Naive thymus-derived CD4-positive, alpha-beta T cell (primary cell): ENCODE measurements at regions not wholly inside any gene's neighbourhood (a gene's known extent, or its start where the extent isn't known, plus 50 kb on each side); places are given as distances from the start of the nearest gene placed in this dataset.
"Not testable (repeated sequence)": the region's sequence is repeated elsewhere in the genome, so short reads cannot be mapped to it uniquely, and the experiment has no call there.

ENCODE experiments used
- ATAC-seq: fragments of 150-1000 bp; cut with Tn5 transposase; 2 replicates; pipeline ENCODE4 v1.10.0; 2021; ENCODE audit warnings: mild to moderate bottlenecking, moderate library complexity
- CTCF ChIA-PET: fragments of 350-600 bp; sonication (Branson Sonifier 250); formaldehyde crosslinking; loops from one replicate; lab custom pipeline; 2021; ENCODE audit warnings: antibody characterized with exemption; lab: Charles Lee
- POLR2A ChIA-PET: fragments of 350-600 bp; sonication (Branson Sonifier 250); formaldehyde crosslinking; loops from one replicate; lab custom pipeline; 2021; ENCODE audit warnings: antibody characterized with exemption, inconsistent platforms; lab: Charles Lee
- DNase-seq, 9 donors: peaks; one replicate each; pipeline versions ENCODE4 v3.0.0 to v3.0.0-alpha.2; 2020 to 2022; ENCODE audit warnings: mixed read lengths in 1 of 9
- H3K27ac ChIP-seq: one replicate; pipeline ENCODE4 v1.7.0; 2013; ENCODE audit warnings: mild to moderate bottlenecking, low read depth, low read length, moderate library complexity
- H3K27me3 ChIP-seq, 2 donors: one replicate each; pipeline ENCODE4 v1.7.0; 2013; ENCODE audit warnings: low read length in 2 of 2, mild to moderate bottlenecking in 2 of 2, moderate library complexity in 2 of 2; ENCODE audit not compliant: control insufficient read depth in 2 of 2, insufficient read depth in 2 of 2
- H3K36me3 ChIP-seq, 3 experiments: 1 replicate in 2 of 3; 2 replicates in 1 of 3; pipeline ENCODE4 v1.7.0; 2013; ENCODE audit warnings: low read length in 3 of 3, mild to moderate bottlenecking in 3 of 3, moderate library complexity in 1 of 3; ENCODE audit not compliant: insufficient read depth in 3 of 3, control insufficient read depth in 2 of 3
- H3K4me1 ChIP-seq, 2 donors: one replicate each; pipeline ENCODE4 v1.7.0; 2013; ENCODE audit warnings: low read length in 2 of 2, mild to moderate bottlenecking in 2 of 2, moderate library complexity in 1 of 2; ENCODE audit not compliant: control insufficient read depth in 2 of 2, insufficient read depth in 2 of 2
- H3K4me3 ChIP-seq: 2 replicates; pipeline ENCODE4 v1.7.0; 2013; ENCODE audit warnings: mild to moderate bottlenecking, low read length
- H3K9me3 ChIP-seq, 3 experiments: 1 replicate in 2 of 3; 2 replicates in 1 of 3; pipeline ENCODE4 v1.7.0; 2013; ENCODE audit warnings: low read length in 3 of 3; ENCODE audit not compliant: control insufficient read depth in 2 of 3
- H3K27ac Mint-ChIP-seq, 9 donors: one replicate each; pipeline ENCODE4 v1.8.0; 2020 to 2022; ENCODE audit warnings: mixed read lengths in 9 of 9, mild to moderate bottlenecking in 8 of 9, moderate library complexity in 5 of 9, inconsistent platforms in 2 of 9
- H3K27me3 Mint-ChIP-seq, 5 donors: one replicate each; pipeline ENCODE4 v1.8.0; 2021 to 2022; ENCODE audit warnings: mixed read lengths in 5 of 5, mild to moderate bottlenecking in 1 of 5
- H3K36me3 Mint-ChIP-seq, 5 donors: one replicate each; pipeline ENCODE4 v1.8.0; 2020 to 2022; ENCODE audit warnings: mixed read lengths in 5 of 5, mild to moderate bottlenecking in 3 of 5, inconsistent platforms in 1 of 5
- H3K4me1 Mint-ChIP-seq, 7 donors: one replicate each; pipeline ENCODE4 v1.8.0; 2020 to 2022; ENCODE audit warnings: mixed read lengths in 7 of 7, mild to moderate bottlenecking in 3 of 7, inconsistent platforms in 1 of 7
- H3K4me3 Mint-ChIP-seq, 10 donors: one replicate each; pipeline ENCODE4 v1.8.0; 2020 to 2022; ENCODE audit warnings: mild to moderate bottlenecking in 10 of 10, mixed read lengths in 10 of 10, moderate library complexity in 6 of 10, inconsistent platforms in 2 of 10
- H3K9me3 Mint-ChIP-seq, 11 donors: one replicate each; pipeline ENCODE4 v1.8.0; 2020 to 2022; ENCODE audit warnings: mixed read lengths in 11 of 11, mild to moderate bottlenecking in 4 of 11, inconsistent platforms in 1 of 11, moderate library complexity in 1 of 11
- intact Hi-C, 2 donors: fragments of 100-400 bp; cut with micrococcal nuclease; formaldehyde crosslinking; loops; one replicate each; pipeline ENCODE4 v1.15.1; 2023

- no peak overlapping the region for H3K27ac Mint-ChIP-seq
- ChIA-PET CTCF (no interaction called here), POLR2A (no interaction called here)
These were observed 817.6 kb upstream of the CITED2 start for GRCh38 chr6:140192018-140192417.

GRCh38 chr6:140189263-140189662 lies 814.8 kb upstream of the CITED2 start:
- H3K27ac ChIP-seq, H3K36me3 ChIP-seq, H3K4me1 Mint-ChIP-seq, H3K4me3 Mint-ChIP-seq, POLR2A ChIA-PET, H3K27ac Mint-ChIP-seq, H3K4me1 ChIP-seq, H3K4me3 ChIP-seq, H3K27me3 ChIP-seq, H3K27me3 Mint-ChIP-seq, H3K36me3 Mint-ChIP-seq, ATAC-seq, DNase-seq, CTCF ChIA-PET, H3K9me3 ChIP-seq, intact Hi-C loops: not testable (repeated sequence)
- H3K9me3 Mint-ChIP-seq: peaks cover 0 to 64% (median 13%) of the 10 kb centered on the region in 11 donors

More at GRCh38 chr6:140192018-140192417, 817.6 kb upstream of the CITED2 start:
- Histone ChIP-seq H3K27me3 (no peaks in the 10 kb centered on the region), H3K27ac (no peak overlapping the region), H3K4me3 (no peak overlapping the region), H3K4me1 (no peaks in the 10 kb centered on the region), H3K9me3 (peaks cover 0 to 5% (median 0%) of the 10 kb centered on the region in 3 experiments), H3K36me3 (no peaks in the 10 kb centered on the region)
- H3K9me3 Mint-ChIP-seq: peaks cover 0 to 62% (median 18%) of the 10 kb centered on the region in 11 donors
- H3K4me1 Mint-ChIP-seq: no peaks in the 10 kb centered on the region
- H3K36me3 Mint-ChIP-seq: no peaks in the 10 kb centered on the region
- intact Hi-C loops: no loop called here
- ATAC-seq (no peak), DNase-seq (no peak)
- peaks cover 0 to 16% (median 12%) of the 10 kb centered on the region in 5 donors for H3K27me3 Mint-ChIP-seq
- no peak overlapping the region for H3K4me3 Mint-ChIP-seq

- intact Hi-C loops: no loop called here
- Histone ChIP-seq H3K36me3 (no peaks in the 10 kb centered on the region), H3K4me3 (no peak overlapping the region), H3K27ac (no peak overlapping the region), H3K9me3 (no peaks in the 10 kb centered on the region), H3K27me3 (no peaks in the 10 kb centered on the region), H3K4me1 (no peaks in the 10 kb centered on the region)
- DNase-seq: no peak
- ChIA-PET CTCF (no interaction called here), POLR2A (no interaction called here)
- peaks cover 0 to 41% (median 10%) of the 10 kb centered on the region in 11 donors for H3K9me3 Mint-ChIP-seq
- peaks cover 0 to 14% (median 0%) of the 10 kb centered on the region in 5 donors for H3K27me3 Mint-ChIP-seq
- ATAC-seq: no peak
- no peak overlapping the region for H3K4me3 Mint-ChIP-seq
- H3K36me3 Mint-ChIP-seq: no peaks in the 10 kb centered on the region
- no peak overlapping the region for H3K27ac Mint-ChIP-seq
- no peaks in the 10 kb centered on the region for H3K4me1 Mint-ChIP-seq
These were observed 811.5 kb upstream of the CITED2 start for GRCh38 chr6:140185991-140186390.

GRCh38 chr6:140183881-140184280 lies 809.4 kb upstream of the CITED2 start:
- no peaks in the 10 kb centered on the region for H3K36me3 Mint-ChIP-seq

GRCh38 chr6:140182821-140183220 lies 808.4 kb upstream of the CITED2 start:
- Mint-ChIP-seq H3K4me1 (no peaks in the 10 kb centered on the region), H3K9me3 (peaks cover 0 to 14% (median 5%) of the 10 kb centered on the region in 11 donors), H3K27me3 (peaks cover 0 to 14% (median 0%) of the 10 kb centered on the region in 5 donors), H3K4me3 (no peak overlapping the region), H3K27ac (no peak overlapping the region), H3K36me3 (no peaks in the 10 kb centered on the region)
- Histone ChIP-seq H3K27ac (no peak overlapping the region), H3K9me3 (no peaks in the 10 kb centered on the region), H3K4me3 (no peak overlapping the region), H3K4me1 (no peaks in the 10 kb centered on the region), H3K27me3 (no peaks in the 10 kb centered on the region), H3K36me3 (no peaks in the 10 kb centered on the region)
- ChIA-PET CTCF (no interaction called here), POLR2A (no interaction called here)
- no peak for ATAC-seq
- intact Hi-C loops: no loop called here
- no peak for DNase-seq

More at GRCh38 chr6:140183881-140184280, 809.4 kb upstream of the CITED2 start:
- Histone ChIP-seq H3K4me3 (no peak overlapping the region), H3K4me1 (no peaks in the 10 kb centered on the region), H3K27me3 (no peaks in the 10 kb centered on the region), H3K9me3 (no peaks in the 10 kb centered on the region), H3K27ac (no peak overlapping the region), H3K36me3 (no peaks in the 10 kb centered on the region)
- peaks cover 0 to 14% (median 0%) of the 10 kb centered on the region in 5 donors for H3K27me3 Mint-ChIP-seq
- peaks cover 0 to 25% (median 5%) of the 10 kb centered on the region in 11 donors for H3K9me3 Mint-ChIP-seq
- ChIA-PET CTCF (no interaction called here), POLR2A (interaction anchor here (0.6 kb wide), 1 partner anchor 10 kb away, joined by 4 read pairs; no protein-coding TSS in a partner anchor)
- intact Hi-C loops: no loop called here
- H3K27ac Mint-ChIP-seq: no peak overlapping the region
- ATAC-seq: no peak
- no peaks in the 10 kb centered on the region for H3K4me1 Mint-ChIP-seq
- DNase-seq: no peak
- H3K4me3 Mint-ChIP-seq: no peak overlapping the region

GRCh38 chr6:140181876-140182275 lies 807.4 kb upstream of the CITED2 start:
- intact Hi-C loops: no loop called here
- no peak overlapping the region for H3K4me3 Mint-ChIP-seq
- no peak overlapping the region for H3K4me3 ChIP-seq
- DNase-seq (no peak), ATAC-seq (no peak)
- ChIA-PET CTCF (no interaction called here), POLR2A (no interaction called here)
- no peaks in the 10 kb centered on the region for H3K9me3 ChIP-seq
- H3K27ac Mint-ChIP-seq: no peak overlapping the region
- H3K36me3 ChIP-seq: no peaks in the 10 kb centered on the region
- H3K9me3 Mint-ChIP-seq: peaks cover 0 to 5% (median 0%) of the 10 kb centered on the region in 11 donors
- H3K27ac ChIP-seq: no peak overlapping the region
- H3K4me1 Mint-ChIP-seq: no peaks in the 10 kb centered on the region
- H3K27me3 Mint-ChIP-seq: peaks cover 0 to 14% (median 0%) of the 10 kb centered on the region in 5 donors
- H3K27me3 ChIP-seq: no peaks in the 10 kb centered on the region
- no peaks in the 10 kb centered on the region for H3K36me3 Mint-ChIP-seq
- H3K4me1 ChIP-seq: no peaks in the 10 kb centered on the region

GRCh38 chr6:140180306-140180705 lies 805.9 kb upstream of the CITED2 start:
- H3K27me3 ChIP-seq: no peaks in the 10 kb centered on the region
- H3K4me3 Mint-ChIP-seq: no peak overlapping the region
- POLR2A ChIA-PET: no interaction called here
- ATAC-seq: no peak
- H3K4me1 ChIP-seq: no peaks in the 10 kb centered on the region
- H3K36me3 Mint-ChIP-seq: no peaks in the 10 kb centered on the region
- DNase-seq: no peak
- H3K4me1 Mint-ChIP-seq: no peaks in the 10 kb centered on the region
- intact Hi-C loops: no loop called here
- H3K4me3 ChIP-seq: no peak overlapping the region
- H3K27ac ChIP-seq: no peak overlapping the region
- H3K9me3 Mint-ChIP-seq: no peaks in the 10 kb centered on the region
- no peak overlapping the region for H3K27ac Mint-ChIP-seq
- no peaks in the 10 kb centered on the region for H3K36me3 ChIP-seq
- peaks cover 0 to 9% (median 0%) of the 10 kb centered on the region in 5 donors for H3K27me3 Mint-ChIP-seq
- CTCF ChIA-PET: no interaction called here
- no peaks in the 10 kb centered on the region for H3K9me3 ChIP-seq
